A549 (cell line): ENCODE measurements at regions not wholly inside any gene's neighbourhood (a gene's known extent, or its start where the extent isn't known, plus 50 kb on each side); places are given as distances from the start of the nearest gene placed in this dataset.

Experiments used
- BHLHE40 ChIP-seq: IDR thresholded peaks from 2 replicates; pipeline ENCODE4 v1.6.1; 2012; ENCODE audit warnings: low read depth, low read length, inconsistent platforms
- CHD2 ChIP-seq: fragments of 150-350 bp; IDR thresholded peaks from 2 replicates; pipeline ENCODE4 v1.6.1; 2014; ENCODE audit warnings: low read length; ENCODE audit not compliant: partially characterized antibody
- CTCF ChIP-seq: fragments of >200 bp; sonication (Bioruptor Twin); formaldehyde crosslinking; IDR thresholded peaks from 3 replicates; pipeline ENCODE4 v1.5.1; 2016
- ESRRA ChIP-seq: fragments of 150-350 bp; IDR thresholded peaks from 2 replicates; pipeline ENCODE4 v1.6.1; 2014; ENCODE audit warnings: mild to moderate bottlenecking, low read length, borderline replicate concordance
- MYC ChIP-seq: IDR thresholded peaks from 2 replicates; pipeline ENCODE4 v1.6.1; 2012; ENCODE audit warnings: mild to moderate bottlenecking, inconsistent platforms, low read length, improper control_type of control experiment, borderline replicate concordance
- NR3C1 ChIP-seq: fragments of >200 bp; sonication (Bioruptor Twin); formaldehyde crosslinking; IDR thresholded peaks from 3 replicates; pipeline ENCODE4 v1.6.1; 2017
- RNF2 ChIP-seq: fragments of 200-600 bp; sonication (generic); IDR thresholded peaks from 2 replicates; pipeline ENCODE4 v1.6.1; 2016; ENCODE audit warnings: low read depth, mild to moderate bottlenecking, antibody characterized with exemption, moderate library complexity, borderline replicate concordance

- TF ChIP-seq RNF2 (no peak), CHD2 (no peak), CTCF (no peak), MYC (no peak), NR3C1 (no peak), ESRRA (no peak), BHLHE40 (no peak)
Measured at GRCh38 chr4:125526420-125526819, 211.7 kb downstream of the FAT4 start.
